GM19240 (cell line): ENCODE measurements at regions not wholly inside any gene's neighbourhood (a gene's known extent, or its start where the extent isn't known, plus 50 kb on each side); places are given as distances from the start of the nearest gene placed in this dataset.

Source experiments
- DNase-seq: peaks from one replicate; pipeline ENCODE4 v3.0.0; 2011; ENCODE audit warnings: low spot score; ENCODE audit not compliant: insufficient read length

- no peak for DNase-seq
Observed at GRCh38 chr13:105340061-105340606, 1195.3 kb downstream of the EFNB2 start.

- no peak for DNase-seq
Observed at GRCh38 chr13:105338773-105339172, 1196.7 kb downstream of the EFNB2 start.

GRCh38 chr13:105338006-105338405 lies 1197.5 kb downstream of the EFNB2 start:
- DNase-seq: no peak

GRCh38 chr13:105336706-105337576 lies 1198.5 kb downstream of the EFNB2 start:
- DNase-seq: no peak

- DNase-seq: no peak
Observed at GRCh38 chr13:105334211-105334610, 1201.3 kb downstream of the EFNB2 start.

- no peak for DNase-seq
Observed at GRCh38 chr13:105333416-105333815, 1202.0 kb downstream of the EFNB2 start.

GRCh38 chr13:105329359-105329758 lies 1206.1 kb downstream of the EFNB2 start:
- no peak for DNase-seq

- no peak for DNase-seq
Observed at GRCh38 chr13:105328212-105328611, 1207.2 kb downstream of the EFNB2 start.

GRCh38 chr13:105327581-105328126 lies 1207.8 kb downstream of the EFNB2 start:
- DNase-seq: no peak

- no peak for DNase-seq
Observed at GRCh38 chr13:105319875-105320274, 1215.6 kb downstream of the EFNB2 start.

GRCh38 chr13:105316731-105317130 lies 1218.7 kb downstream of the EFNB2 start:
- no peak for DNase-seq

GRCh38 chr13:105312906-105313305 lies 1222.6 kb downstream of the EFNB2 start:
- DNase-seq: no peak

GRCh38 chr13:105311094-105311493 lies 1224.4 kb downstream of the EFNB2 start:
- DNase-seq: no peak

- no peak for DNase-seq
Observed at GRCh38 chr13:105307776-105308175, 1227.7 kb downstream of the EFNB2 start.

GRCh38 chr13:105297839-105298238 lies 1237.6 kb downstream of the EFNB2 start:
- no peak for DNase-seq

- DNase-seq: no peak
Observed at GRCh38 chr13:105291987-105292386, 1243.5 kb downstream of the EFNB2 start.

GRCh38 chr13:105290596-105290995 lies 1244.9 kb downstream of the EFNB2 start:
- no peak for DNase-seq

- no peak for DNase-seq
Observed at GRCh38 chr13:105285526-105285925, 1249.9 kb downstream of the EFNB2 start.

- DNase-seq: no peak
Observed at GRCh38 chr13:105282406-105283285, 1252.8 kb downstream of the EFNB2 start.

- no peak for DNase-seq
Observed at GRCh38 chr13:105278943-105279381, 1256.5 kb downstream of the EFNB2 start.

- DNase-seq: no peak
Observed at GRCh38 chr13:105276571-105276970, 1258.9 kb downstream of the EFNB2 start.
